Stimulated activated CD8-positive, alpha-beta memory T cell treated with anti-CD3 and anti-CD28 coated beads, Interleukin-15, amount 100 ng/mL, for 4 hours (primary cell): ENCODE measurements at regions not wholly inside any gene's neighbourhood (a gene's known extent, or its start where the extent isn't known, plus 50 kb on each side); places are given as distances from the start of the nearest gene placed in this dataset.

Source experiments
- DNase-seq, 2 donors: peaks; one replicate each; pipeline ENCODE4 v3.0.0-alpha.2; 2020; ENCODE audit warnings: low read depth in 2 of 2

- DNase-seq, result no peak
Observed at GRCh38 chr2:18133310-18133709, 254.8 kb downstream of the KCNS3 start.

GRCh38 chr2:18132697-18133096, 254.2 kb downstream of the KCNS3 start:
- DNase-seq, result no peak

- no peak for DNase-seq
Observed at GRCh38 chr2:18131761-18132160, 253.3 kb downstream of the KCNS3 start.

GRCh38 chr2:18129348-18129747, 250.9 kb downstream of the KCNS3 start:
- no peak for DNase-seq

GRCh38 chr2:18125303-18125702, 246.8 kb downstream of the KCNS3 start:
- no peak for DNase-seq

- no peak for DNase-seq
Observed at GRCh38 chr2:18124116-18124835, 245.8 kb downstream of the KCNS3 start.

- no peak for DNase-seq
Observed at GRCh38 chr2:18123577-18123976, 245.1 kb downstream of the KCNS3 start.

GRCh38 chr2:18123211-18123570, 244.7 kb downstream of the KCNS3 start:
- DNase-seq, result no peak

- DNase-seq, result no peak
Observed at GRCh38 chr2:18122544-18123210, 244.2 kb downstream of the KCNS3 start.

GRCh38 chr2:18119883-18120282, 241.4 kb downstream of the KCNS3 start:
- DNase-seq, result no peak

- no peak for DNase-seq
Observed at GRCh38 chr2:18118703-18119102, 240.2 kb downstream of the KCNS3 start.

GRCh38 chr2:18117592-18117991, 239.1 kb downstream of the KCNS3 start:
- no peak for DNase-seq

GRCh38 chr2:18110222-18110621, 231.8 kb downstream of the KCNS3 start:
- DNase-seq, result no peak

- DNase-seq, result no peak
Observed at GRCh38 chr2:18106841-18107240, 228.4 kb downstream of the KCNS3 start.

- DNase-seq, result no peak
Observed at GRCh38 chr2:18105929-18106328, 227.5 kb downstream of the KCNS3 start.

GRCh38 chr2:18104595-18105224, 226.2 kb downstream of the KCNS3 start:
- no peak for DNase-seq

GRCh38 chr2:18096836-18097405, 218.5 kb downstream of the KCNS3 start:
- no peak for DNase-seq

- no peak for DNase-seq
Observed at GRCh38 chr2:18094277-18094676, 215.8 kb downstream of the KCNS3 start.

- no peak for DNase-seq
Observed at GRCh38 chr2:18093196-18093595, 214.7 kb downstream of the KCNS3 start.

- DNase-seq, result no peak
Observed at GRCh38 chr2:18092760-18093159, 214.3 kb downstream of the KCNS3 start.

GRCh38 chr2:18085593-18085992, 207.1 kb downstream of the KCNS3 start:
- DNase-seq, result no peak

GRCh38 chr2:18084376-18084775, 205.9 kb downstream of the KCNS3 start:
- no peak for DNase-seq

GRCh38 chr2:18083806-18084205, 205.3 kb downstream of the KCNS3 start:
- DNase-seq, result no peak
